Inflammatory macrophage (primary cell): ENCODE measurements at regions not wholly inside any gene's neighbourhood (a gene's known extent, or its start where the extent isn't known, plus 50 kb on each side); places are given as distances from the start of the nearest gene placed in this dataset.
A peak's percentile ranks its signal among the peaks of the same experiment; 100 is the strongest.
"Not testable (repeated sequence)": the region's sequence is repeated elsewhere in the genome, so short reads cannot be mapped to it uniquely, and the experiment has no call there.

Experiments
- DNase-seq, 2 donors: peaks; one replicate each; pipeline ENCODE4 v3.0.0-alpha.2; 2020 to 2022

DNA sequence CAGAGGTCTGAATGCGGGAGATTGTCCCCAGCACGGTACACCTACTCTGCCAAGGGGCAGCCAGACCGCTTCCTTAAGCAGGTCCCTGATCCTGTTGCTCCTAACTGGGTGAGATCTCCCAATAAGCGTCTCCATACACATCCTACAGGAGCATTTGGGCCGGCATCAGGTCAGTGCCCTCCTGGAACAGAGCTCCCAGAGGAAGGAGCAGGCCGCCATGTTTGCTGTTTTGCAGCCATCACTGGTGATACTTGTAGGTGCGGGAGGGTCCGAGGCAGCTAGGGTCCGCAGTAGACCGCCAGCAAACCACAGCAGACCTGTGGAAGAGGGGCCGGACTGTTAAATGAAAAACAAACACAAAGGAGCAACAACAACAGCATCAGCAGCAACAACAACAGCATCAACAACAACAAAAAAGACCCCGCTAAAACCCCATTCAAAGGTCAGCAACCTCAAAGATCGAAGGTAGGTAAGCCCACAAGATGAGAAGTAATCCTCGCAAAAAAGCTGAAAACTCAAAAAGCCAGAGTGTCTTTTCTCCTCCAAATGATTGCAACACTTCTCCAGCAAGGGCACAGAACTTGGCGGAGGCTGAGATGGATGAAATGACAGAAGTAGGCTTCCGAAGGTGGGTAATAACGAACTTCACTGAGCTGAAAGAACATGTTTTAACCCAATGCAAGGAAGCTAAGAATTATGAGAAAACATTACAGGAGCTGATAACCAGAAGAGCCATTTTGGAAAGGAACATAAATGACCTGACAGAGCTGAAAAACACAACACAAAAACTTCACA lies 79.0 kb upstream of the CDH7 start:
- no peak for DNase-seq

DNA sequence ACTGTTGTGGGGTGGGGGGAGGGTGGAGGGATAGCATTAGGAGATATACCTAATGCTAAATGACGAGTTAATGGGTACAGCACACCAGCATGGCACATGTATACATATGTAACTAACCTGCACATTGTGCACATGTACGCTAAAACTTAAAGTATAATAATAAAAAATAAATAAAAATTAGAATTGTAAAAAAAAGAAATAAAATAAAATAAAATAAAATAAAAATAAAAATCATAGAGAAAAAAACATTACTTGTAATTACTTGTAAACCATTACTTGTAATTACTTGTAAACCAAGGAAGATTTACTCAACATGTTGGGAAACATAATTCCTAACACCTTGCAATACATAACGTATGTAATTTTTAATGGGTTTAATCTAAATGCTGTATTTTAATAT lies 80.7 kb upstream of the CDH7 start:
- DNase-seq: not testable (repeated sequence)

DNA sequence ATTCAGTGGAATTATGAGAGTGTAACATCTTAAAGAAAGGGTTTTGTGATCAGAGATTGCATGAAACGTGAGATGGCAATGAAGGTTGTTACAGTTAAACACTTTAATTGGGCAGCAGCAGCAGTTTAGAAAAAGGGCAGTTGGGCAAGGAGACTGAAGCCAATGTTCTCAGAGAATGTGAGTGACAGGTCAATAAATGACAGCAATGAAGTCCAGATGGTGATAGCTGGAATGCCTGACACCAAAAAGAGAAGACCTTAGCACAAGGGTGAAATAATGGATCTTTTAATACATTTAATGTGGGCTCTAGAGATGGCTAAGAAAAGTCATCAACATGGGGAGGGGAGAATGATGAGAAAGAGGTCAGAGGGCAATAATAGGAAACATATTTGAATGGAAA lies 89.4 kb upstream of the CDH7 start:
- no peak for DNase-seq

DNA sequence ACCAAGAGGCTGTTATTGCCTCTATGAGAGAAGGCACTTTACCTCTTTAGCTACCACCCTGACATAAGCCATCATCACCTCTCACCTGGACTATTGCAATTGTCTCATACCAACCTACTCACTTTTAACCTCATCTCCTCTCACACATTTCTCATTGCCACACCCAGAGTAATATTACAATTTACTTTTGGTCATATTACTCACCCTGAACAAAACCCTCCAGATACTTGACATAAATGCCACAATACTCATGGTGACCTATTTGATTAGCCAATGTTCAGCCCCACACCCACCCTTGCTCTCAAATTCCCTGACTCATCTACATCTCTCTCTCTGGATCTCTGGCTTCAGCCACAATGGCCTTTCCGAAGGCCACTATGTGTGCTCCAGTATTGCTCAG lies 90.9 kb upstream of the CDH7 start:
- no peak for DNase-seq

DNA sequence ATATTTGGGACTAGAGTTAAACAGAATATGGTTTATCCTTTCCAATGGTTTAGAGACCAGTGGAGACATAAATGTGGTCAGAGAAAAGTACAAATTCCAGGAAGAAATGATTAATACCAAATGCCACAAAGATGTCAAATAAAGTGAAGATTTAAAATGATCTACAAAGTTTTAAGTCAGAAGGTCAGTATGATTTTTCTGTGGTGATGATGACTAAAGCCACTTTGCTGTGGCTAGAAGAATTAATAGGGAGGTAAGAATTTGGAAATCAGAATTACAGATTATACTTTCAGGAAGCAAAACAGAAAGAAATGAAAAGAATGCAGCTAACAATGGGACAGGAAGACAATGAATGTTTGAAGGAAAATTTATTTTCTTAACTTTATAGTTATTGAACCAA lies 91.5 kb upstream of the CDH7 start:
- DNase-seq: no peak

DNA sequence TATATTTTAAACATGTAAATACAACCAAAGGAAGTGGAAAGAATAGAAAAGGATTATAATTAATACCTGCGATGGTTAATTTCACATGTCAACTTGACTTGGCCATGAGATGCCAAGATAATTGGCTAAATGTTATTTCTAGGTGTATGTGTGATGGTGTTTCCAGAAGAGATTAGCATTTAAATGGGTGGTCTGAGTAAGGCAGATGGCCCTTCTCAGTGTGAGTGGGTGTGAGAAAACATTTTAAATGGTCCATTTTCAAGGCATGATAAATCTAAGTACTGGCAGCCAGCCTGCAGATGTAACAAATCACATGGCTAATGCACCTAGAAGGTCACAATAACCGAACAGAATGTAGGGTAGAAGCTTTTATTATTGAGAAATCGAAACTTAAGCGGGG lies 99.6 kb upstream of the CDH7 start:
- no peak for DNase-seq

DNA sequence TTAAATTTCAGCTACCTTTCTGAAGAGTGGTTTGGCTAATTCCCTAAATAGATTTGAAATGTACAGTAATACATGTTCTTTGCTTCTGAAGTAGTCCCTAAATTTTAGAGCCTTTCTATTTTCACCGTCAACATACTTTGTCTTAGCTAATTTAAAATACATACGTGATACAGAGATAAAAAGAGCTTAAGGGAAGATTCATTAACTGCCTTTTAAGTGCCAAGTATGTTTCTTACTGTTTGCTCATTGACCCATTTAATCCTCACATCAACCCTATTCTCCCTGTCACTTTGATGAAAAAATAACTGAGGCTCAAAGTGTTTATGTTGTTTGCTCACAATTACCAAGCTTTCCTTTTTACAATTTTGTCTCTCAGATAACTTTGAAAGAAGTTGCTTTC lies 118.6 kb upstream of the CDH7 start:
- DNase-seq: no peak

DNA sequence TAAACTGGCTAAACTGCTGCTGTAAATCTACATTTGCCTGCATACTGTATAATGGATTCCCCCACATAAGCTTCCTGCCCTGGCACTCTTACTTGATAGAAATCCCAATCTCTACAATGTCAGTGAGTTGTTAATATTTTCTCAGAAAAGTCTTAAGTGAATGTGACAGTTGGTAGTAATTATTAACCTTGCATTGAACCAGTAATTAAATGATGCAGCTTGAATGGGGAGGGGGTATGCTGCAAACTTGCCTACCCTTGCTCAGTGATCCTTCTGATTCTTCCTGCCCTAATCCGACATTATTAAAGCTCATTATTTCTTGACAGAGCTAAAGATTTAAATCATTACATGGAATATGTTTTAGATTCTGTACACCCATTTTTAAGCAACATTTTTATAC lies 119.0 kb upstream of the CDH7 start:
- DNase-seq: no peak

DNA sequence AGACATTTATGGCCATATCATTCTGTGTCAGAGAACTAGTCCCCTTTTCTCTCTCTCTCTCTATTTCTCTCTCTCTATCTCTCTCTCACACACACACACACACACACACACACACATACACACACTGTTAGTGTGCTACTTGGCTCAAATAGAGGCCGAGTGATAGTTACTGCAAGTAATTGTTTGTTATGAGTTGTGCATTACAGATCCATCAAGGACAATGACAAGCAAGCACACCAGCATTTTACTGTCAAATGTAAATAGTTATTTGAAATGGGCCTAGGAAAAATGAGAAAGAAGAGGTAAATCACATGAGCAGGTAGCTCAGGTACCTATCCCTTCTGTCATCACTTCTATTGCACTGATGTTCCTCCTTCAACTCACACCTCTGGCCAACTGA lies 122.4 kb upstream of the CDH7 start:
- DNase-seq: no peak

DNA sequence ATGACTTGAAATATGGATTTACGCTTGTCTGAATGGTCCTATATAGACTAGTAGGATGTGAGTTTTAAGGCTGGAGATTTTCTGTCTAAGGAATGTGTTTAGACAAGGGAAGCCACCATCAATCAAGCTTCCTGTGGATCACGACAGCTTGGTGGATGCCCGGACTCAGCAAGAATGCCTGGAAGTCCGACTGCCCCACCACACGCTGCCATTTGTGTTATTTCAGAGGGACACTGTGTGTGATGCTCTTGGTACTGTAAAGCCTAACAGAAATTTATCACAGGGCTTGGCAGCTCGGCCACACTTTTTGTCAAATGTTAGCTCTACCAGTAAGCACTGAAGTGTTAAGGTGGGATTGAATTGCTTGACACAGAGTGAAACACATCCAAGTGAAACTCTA lies 127.1 kb upstream of the CDH7 start:
- DNase-seq: no peak

DNA sequence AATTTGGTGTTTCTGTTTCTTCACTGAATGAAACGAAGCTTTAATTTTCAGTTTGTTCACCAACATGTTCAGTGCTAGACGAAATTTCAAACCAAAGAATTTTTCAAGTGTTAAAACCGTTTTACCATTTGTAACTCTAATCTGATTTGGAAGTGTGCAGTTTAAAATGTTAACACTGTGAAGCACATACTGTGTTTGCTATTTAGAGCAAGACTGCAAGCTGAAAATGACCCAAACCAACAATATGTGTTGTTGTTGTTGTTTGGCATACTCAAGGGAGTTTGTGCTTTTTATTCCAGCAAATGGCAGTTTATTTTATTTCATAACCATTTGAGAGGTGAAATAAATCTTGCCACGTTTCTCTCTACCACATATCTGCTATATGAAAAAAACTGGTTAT lies 128.4 kb upstream of the CDH7 start:
- no peak for DNase-seq

DNA sequence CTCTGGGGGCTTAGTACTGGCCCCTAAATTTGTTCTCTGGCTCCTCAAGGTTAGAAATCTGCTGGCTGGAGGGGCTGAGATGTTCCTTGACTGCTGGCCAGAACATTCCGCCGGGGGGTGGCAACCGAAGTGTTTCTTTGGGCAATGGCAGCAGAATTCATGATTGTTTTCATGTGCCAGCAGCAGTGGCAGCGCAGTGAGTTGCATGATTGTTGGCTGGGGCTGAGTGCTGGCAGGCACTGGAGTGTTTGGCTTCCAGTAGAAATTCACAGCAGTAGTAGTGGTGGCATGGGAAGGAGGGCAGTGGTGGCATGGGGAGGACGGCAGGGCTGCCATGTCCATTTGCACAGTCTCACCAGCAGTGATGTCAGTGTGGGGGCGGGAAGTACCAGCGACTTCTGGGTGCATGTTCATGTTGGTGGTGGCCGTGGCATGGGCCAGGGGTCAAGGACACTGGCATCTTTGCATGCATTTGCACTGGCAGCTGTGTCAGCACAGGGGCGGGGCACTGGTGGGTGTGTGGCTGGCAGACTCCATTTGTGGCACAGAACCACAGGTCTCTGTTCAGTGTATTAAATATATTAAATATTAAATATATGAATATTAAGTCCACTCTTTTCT lies 130.6 kb upstream of the CDH7 start:
- no peak for DNase-seq

DNA sequence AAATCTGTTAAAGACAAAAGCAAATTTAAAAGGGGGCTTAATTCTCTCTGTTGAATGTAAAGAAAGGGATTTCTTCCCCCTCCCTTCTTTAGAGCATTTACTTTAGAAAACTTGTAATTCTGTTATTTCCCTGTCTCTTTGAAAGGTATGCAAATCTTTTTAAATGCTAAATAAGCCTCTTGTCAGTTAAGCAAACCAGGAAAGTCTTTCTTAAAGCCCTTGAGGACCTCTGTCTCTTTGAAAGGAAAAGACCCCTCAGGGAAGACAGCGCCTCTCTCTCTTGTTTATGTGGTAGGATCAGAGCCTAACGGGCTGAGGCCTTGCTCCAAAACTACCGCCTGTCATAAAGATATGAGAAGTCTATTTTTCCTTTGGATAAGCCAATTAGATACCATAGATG lies 139.9 kb upstream of the CDH7 start:
- no peak for DNase-seq

DNA sequence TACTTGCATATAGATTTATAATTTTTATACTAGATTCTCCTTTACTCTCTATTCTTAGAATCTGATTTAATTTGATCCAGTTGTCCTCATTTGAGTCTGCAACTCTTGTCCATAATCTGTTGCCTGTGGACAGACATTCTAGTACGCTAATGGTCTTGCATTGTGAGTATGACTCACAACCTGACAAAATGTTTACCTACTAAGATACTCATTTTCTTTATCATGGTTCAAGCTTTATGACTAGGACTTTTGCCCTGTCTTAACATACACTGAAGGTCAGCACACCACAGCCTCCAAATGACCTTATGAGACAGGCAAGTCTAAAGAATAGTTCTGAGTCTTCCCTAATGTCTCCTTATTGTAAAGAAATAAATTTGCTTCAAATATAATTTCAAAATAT lies 142.3 kb upstream of the CDH7 start:
- no peak for DNase-seq

DNA sequence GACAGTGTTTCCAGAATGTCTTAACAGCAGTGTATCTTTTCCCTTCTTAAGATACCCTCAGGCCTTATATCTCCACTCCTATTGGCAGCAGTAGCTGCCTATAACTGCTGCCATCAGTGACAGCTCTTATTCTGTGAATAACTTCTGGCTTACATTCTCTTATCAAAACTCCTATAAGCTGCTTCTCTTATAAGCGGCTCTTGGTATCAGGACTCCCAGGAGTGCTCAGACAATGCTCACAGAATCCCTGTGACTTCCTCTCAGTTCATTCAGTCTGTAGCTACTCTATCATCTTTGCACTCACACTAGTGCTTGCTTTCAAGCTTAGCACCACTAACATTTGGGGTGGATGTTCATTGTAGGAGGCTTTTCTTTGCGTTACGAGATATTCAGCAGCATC lies 143.7 kb upstream of the CDH7 start:
- no peak for DNase-seq

DNA sequence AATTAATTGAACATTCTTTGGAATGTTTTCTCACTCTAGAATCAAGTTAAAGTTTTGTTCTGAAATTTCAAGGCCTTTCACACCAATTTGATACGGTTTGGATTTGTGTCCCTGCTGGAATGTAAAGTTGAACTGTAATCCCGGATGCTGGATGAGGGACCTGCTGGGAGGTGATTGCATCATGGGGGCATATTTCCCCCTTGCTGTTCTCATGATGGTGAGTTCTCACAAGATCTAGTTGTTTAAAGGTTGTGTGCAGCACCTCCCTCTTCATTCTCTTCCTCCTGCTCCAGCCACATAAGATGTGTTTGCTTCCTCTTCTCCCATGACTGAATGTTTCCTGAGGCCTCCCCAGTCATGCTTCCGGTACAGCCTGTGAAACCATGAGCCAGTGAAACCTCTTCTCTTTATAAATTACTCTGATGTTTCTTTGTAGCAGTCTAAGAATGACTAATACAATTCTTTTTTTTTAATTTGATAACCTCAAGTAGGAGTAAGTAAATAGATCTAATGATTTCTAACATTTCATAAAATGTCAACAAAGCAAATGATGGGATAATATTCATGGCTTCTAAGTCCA lies 144.2 kb upstream of the CDH7 start:
- no peak for DNase-seq

DNA sequence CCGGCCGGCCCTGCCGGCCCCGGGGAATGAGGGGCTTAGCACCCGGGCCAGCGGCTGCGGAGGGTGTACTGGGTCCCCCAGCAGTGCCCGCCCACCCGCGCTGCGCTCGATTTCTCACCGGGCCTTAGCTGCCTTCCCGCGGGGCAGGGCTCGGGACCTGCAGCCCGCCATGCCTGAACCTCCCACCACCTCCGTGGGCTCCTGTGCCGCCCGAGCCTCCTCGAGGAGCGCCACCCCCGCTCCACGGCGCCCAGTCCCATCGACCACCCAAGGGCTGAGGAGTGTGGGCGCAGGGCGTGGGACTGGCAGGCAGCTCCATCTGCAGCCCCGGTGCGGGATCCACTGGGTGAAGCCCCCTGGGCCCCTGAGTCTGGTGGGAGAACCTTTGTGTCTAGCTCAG lies 145.5 kb upstream of the CDH7 start:
- not testable (repeated sequence) for DNase-seq

DNA sequence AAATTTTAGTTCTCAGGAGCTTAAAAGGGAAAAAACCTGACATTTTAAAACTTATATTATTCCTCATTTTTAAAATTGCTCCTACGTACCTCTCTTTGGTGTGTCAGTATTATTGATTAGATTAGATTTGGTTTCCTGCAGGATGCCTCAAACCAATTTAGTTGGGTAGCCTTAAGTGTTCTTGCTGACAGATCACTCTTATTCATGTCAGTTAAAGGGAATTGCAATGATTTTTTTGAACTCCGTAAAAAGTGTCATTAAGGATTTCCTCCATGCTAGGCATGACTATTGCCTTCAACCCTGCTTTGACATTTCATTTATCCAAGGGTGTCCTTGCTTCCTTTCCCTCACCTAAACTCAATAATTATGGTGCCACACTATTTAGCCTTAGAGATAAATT lies 149.0 kb upstream of the CDH7 start:
- DNase-seq: no peak

DNA sequence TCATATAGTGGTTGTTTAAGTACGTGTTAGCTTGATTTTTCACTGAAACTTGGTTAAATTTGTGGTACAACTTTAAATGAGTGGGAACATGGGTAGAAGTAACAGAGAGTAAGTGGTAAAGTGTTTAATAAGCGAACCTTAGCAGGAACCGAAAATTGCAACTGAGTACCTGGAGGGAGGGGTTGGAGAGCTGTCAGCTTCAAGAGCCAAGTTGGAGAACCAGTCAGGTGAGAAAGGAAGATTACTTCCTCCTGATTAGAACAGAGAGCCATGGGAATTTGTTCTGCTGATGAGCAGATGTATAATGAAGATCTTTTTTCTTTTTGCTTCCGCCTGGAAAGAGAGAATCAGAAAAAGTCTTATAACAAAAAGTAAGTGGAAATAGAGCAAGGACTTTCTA lies 158.4 kb upstream of the CDH7 start:
- no peak for DNase-seq

DNA sequence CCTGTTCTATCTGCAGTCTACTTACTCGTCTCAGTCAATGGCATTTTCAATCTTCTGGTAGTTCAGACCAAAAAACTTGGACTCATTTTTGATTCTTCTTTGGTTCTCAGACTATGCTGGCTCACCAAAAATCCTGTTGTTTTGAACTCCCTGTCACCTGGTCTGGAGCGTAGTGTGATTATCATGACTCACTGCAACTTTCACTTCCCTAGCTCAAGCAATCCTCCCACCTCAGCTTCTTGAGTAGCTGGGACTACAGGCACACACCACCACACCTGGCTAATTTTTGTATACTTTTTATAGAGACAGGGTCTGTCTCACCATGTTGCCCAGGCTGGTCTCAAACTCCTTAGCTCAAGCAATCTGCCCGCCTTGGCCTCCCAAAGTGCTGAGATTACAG lies 163.3 kb upstream of the CDH7 start:
- no peak for DNase-seq

DNA sequence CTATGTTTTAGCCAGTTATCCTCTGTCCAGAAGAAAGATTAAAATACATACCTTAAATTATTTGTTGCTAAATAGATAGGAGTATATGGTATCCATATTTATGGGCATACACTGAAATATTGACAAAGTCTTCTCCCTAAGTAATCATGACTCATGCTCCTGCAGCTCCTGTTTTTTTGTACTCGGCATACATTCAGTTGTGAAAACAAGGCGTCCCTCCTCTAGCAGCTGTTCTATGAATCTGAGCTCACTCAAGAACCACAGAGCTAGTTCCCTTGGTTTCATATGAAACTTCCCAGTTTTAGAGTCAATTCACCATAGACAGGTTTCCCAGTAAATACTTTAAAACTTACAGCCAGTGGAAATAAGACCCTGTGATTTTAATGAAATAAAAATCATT lies 168.7 kb upstream of the CDH7 start:
- not testable (repeated sequence) for DNase-seq

DNA sequence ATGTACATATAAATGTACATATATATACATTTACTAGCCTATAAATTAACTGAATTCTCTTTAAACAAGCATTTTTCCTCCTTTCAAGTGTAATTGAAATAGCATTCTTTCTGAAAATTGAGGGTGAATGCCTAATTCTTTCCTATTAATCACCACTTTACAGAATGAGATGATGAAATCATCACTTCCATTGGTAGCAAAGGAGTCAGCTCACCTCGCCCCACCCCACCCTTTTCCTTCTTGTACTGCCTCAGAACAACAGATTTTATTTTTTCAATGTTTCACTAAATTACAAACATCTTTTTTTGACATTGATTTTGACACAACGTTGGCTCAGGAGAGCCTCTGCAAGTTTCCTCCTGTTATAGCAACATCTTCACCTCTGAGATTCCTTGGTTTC lies 181.9 kb upstream of the CDH7 start:
- DNase-seq: no peak

DNA sequence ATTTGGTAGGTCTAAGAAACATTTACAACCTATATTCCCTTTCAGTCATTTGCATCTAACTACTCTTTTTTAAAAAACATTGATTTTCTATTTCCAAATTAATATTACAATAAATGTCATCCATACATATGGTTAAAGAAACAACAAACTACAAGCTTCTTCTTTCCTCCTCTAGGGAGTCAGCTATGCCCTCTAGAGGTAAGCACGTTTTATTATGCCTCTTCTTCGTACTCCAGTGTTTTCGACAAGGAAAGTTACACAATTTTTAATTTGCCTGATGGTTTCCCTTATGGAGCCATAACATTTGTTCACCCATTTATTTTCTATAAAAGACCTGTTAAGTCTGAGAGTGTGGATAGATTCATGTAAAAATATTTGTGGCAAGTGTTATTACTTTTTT lies 183.4 kb upstream of the CDH7 start:
- DNase-seq: no peak

DNA sequence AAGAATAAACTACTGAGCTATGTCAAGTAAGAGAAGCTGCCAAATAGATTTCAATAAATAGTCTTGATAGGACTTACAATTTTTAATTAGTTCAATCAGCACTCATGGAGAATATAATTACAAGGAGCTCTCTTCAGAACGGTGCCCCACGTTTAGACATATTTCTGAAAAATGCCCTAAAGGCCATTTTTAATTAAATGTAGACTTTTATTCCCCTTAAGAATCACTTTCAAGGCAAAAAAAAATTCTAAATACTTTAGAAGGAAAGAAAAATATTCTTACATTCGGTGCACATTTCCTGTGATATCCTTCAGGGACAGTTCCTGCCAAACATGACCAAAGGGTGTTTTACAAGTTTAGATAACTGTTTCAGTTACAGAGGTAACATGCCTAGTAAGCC lies 202.5 kb upstream of the CDH7 start:
- no peak for DNase-seq

DNA sequence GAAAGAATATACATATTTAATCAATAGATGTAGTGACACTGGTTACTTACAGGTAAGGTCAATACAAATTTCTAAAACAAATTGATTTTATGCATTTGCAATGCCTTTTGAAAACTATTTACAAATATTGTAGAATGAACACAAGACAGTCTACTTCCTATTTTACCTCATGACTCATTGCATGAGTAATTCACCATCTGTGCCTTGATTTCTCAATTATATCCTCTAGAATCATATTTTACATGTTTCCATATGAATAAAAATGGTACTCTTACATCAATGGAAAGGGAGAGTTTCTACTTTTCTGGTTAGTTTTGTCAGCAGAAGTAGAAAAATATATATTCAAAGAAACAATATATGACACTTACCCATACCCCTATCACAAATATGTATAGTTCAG lies 203.8 kb upstream of the CDH7 start:
- DNase-seq: peak in 1 of 2 donors; percentile 14
